Psoas muscle (tissue), 7 donors: ENCODE measurements at regions not wholly inside any gene's neighbourhood (a gene's known extent, or its start where the extent isn't known, plus 50 kb on each side); places are given as distances from the start of the nearest gene placed in this dataset.

Experiments
- ATAC-seq, 4 donors: fragments of 200-7000 bp; cut with Tn5 transposase; one replicate each; pipeline ENCODE4 v1.9.1; 2020; ENCODE audit warnings: moderate library complexity in 3 of 4, mild to moderate bottlenecking in 2 of 4
- DNase-seq, 2 donors: peaks; one replicate each; pipeline ENCODE4 v3.0.0-alpha.2; 2020
- H3K27ac ChIP-seq: fragments of 200-600 bp; one replicate; pipeline ENCODE4 v1.8.0; 2022
- H3K27me3 ChIP-seq, 3 donors: fragments of 200-600 bp in 1 of 3; one replicate each; pipeline versions ENCODE4 v1.6.1 to v1.8.0; 2013 to 2022; ENCODE audit warnings: low read length in 2 of 3, mild to moderate bottlenecking in 2 of 3, moderate library complexity in 1 of 3; ENCODE audit not compliant: insufficient read depth in 3 of 3
- H3K36me3 ChIP-seq, 2 donors: fragments of 200-600 bp in 1 of 2; one replicate each; pipeline versions ENCODE4 v1.6.1 to v1.8.0; 2013 to 2022; ENCODE audit warnings: low read depth in 1 of 2, mild to moderate bottlenecking in 1 of 2, moderate library complexity in 1 of 2; ENCODE audit not compliant: insufficient read depth in 1 of 2
- H3K4me1 ChIP-seq: fragments of 200-600 bp; one replicate; pipeline ENCODE4 v1.8.0; 2022
- H3K4me3 ChIP-seq: fragments of 200-600 bp; one replicate; pipeline ENCODE4 v1.8.0; 2022; ENCODE audit warnings: mild to moderate bottlenecking
- H3K9me3 ChIP-seq: fragments of 200-600 bp; one replicate; pipeline ENCODE4 v1.8.0; 2022
- WGBS, 3 donors: extraction: QIAGEN DNeasy Blood & Tissue Kit; methylation state at CpG; one replicate each; pipeline versions ENCODE4 v1.1.6 to v1.1.7; 2013; 5-methylcytosine and 5-hydroxymethylcytosine counted together
- intact Hi-C, 2 donors: fragments of 100-400 bp; cut with DNase I; formaldehyde crosslinking; loops; one replicate each; pipeline versions ENCODE4 v1.11.0 to v1.14.2; 2022
- TF ChIP-seq, protein P1 (sequence below): fragments of 200-600 bp; IDR thresholded peaks from one replicate; pipeline ENCODE4 v1.8.0; 2022; ENCODE audit warnings: antibody characterized with exemption
- donor health status: healthy with polysubstance abuse.
- donor health status: DM: no; HTN: no; CAD: no; lungs with moderate emphysema.
- donor health status: Bipolar disorder and iron deficiency.
- donor health status: healthy.
- donor health status: DM: yes; HTN: yes; CAD: no.
- donor health status: DM: no; HTN: no; CAD: no.
- donor health status: DM: yes; HTN: yes; CAD: no.

DNA sequence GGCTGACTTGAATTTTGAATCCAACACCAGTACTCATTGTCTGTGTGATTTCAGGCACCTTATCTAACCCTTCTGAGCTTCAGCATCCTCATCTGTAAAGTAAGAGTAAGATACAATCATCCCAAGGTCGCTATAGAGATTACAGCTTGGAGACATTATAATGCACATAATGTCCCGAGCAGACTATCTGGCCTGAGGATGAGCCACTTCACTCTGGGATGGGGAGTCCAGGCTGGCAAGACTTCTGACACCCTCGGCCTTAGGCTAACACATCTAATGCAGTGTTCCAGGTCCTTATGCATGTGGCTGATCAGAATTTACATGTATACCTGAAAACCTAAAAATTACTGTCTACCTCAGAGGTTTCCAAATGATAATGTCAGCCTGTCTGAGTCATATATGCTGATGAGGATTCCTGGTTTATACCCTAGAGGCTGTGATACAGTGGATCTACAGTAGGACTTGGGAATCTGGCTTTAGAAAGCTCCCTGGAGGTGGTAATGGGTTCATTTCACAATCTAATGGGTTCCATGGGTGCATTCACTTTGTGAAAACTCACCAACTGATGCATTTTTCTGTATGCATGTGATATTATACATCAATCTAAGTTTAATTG lies 229.0 kb upstream of the SLCO3A1 start:
- DNase-seq: no peak

DNA sequence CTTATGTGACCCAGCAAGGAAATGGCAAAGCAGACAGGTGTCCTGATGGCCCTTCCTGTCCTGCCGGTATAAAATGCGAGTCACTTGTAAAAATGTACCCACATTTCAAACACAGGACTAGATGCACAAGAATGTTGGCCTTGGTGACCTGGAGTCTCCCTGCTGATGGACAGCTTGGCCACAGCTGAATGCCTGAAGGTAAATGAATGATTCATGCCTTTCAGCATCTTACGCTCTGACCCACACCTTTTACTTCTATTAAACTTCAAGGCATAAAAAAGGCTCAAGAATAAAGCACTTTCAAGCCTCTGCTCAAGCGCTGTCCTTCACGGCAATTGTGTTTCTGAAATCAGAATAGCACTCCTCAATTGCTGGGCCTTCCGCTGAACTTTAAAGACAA lies 228.0 kb upstream of the SLCO3A1 start:
- ATAC-seq (no peak), DNase-seq (no peak)
- H3K4me1 ChIP-seq: peaks cover 8% of the 10 kb centered on the region
- H3K9me3 ChIP-seq: peaks cover 5% of the 10 kb centered on the region
- 83 to 85% (median 83%) methylated on average over 6 of the region's 6 CpGs for WGBS, 3 donors
- intact Hi-C loops: no loop called here
- H3K4me3 ChIP-seq: no peak overlapping the region
- TF ChIP-seq, protein P1, sequence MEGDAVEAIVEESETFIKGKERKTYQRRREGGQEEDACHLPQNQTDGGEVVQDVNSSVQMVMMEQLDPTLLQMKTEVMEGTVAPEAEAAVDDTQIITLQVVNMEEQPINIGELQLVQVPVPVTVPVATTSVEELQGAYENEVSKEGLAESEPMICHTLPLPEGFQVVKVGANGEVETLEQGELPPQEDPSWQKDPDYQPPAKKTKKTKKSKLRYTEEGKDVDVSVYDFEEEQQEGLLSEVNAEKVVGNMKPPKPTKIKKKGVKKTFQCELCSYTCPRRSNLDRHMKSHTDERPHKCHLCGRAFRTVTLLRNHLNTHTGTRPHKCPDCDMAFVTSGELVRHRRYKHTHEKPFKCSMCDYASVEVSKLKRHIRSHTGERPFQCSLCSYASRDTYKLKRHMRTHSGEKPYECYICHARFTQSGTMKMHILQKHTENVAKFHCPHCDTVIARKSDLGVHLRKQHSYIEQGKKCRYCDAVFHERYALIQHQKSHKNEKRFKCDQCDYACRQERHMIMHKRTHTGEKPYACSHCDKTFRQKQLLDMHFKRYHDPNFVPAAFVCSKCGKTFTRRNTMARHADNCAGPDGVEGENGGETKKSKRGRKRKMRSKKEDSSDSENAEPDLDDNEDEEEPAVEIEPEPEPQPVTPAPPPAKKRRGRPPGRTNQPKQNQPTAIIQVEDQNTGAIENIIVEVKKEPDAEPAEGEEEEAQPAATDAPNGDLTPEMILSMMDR: no peak
- H3K27me3 ChIP-seq: peaks cover 0 to 2% (median under 1%) of the 10 kb centered on the region in 3 donors
- H3K27ac ChIP-seq: no peak overlapping the region
- H3K36me3 ChIP-seq: no peaks in the 10 kb centered on the region

More for the DNA sequence above, 229.0 kb upstream of the SLCO3A1 start:
- no peak for ATAC-seq
- TF ChIP-seq, protein P1: no peak
- Histone ChIP-seq H3K27me3 (peaks cover 0 to 3% (median 2%) of the 10 kb centered on the region in 3 donors), H3K4me1 (peaks cover 8% of the 10 kb centered on the region), H3K27ac (no peak overlapping the region), H3K36me3 (no peaks in the 10 kb centered on the region), H3K9me3 (peaks cover 5% of the 10 kb centered on the region), H3K4me3 (no peak overlapping the region)
- WGBS, 3 donors: 82 to 85% (median 82%) methylated on average over 3 of the region's 3 CpGs
- intact Hi-C loops: no loop called here

DNA sequence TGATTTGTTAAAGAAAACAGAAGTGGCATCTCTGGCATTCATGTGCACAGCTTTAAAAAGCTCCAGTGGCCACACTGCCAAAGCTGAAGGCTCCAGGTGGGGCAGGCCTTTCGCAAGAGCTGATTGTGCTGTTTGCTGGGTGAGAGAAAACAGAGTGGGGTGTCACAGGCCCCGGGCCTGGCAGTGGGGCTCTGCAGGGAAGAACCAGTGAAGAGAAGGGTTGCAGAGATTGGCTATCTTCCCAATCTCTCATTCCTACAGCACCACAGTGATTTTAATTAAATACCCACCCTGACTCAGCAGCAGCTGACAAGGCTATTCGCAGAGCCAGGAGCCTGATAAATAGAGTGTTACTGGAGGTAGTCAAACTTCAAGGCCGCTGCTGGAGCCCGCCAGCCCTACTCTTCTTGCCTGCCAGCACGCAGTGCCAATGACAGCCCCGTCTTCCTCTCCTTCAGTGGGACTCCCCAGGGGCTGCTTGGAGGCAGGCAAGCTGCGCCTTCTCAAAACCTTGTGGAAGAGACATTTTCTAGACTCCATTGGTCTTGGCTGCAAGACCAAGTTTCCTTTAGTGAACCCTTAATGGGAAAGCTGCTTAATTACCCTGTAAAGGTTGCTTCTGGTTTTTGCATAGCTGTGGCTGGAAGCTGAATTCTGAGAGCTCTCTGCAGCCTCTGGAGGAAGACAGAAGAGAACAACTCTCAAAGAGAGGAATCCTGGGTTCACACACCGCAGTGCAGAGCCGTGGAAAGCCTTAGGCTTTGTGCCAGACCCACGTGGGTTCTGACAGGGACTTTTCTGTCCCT lies 225.8 kb upstream of the SLCO3A1 start:
- Histone ChIP-seq H3K27me3 (no peaks in the 10 kb centered on the region), H3K27ac (peak overlapping the region; percentile 73), H3K36me3 (no peaks in the 10 kb centered on the region), H3K4me3 (no peak overlapping the region), H3K9me3 (peaks cover 5% of the 10 kb centered on the region), H3K4me1 (peaks cover 8% of the 10 kb centered on the region)
- WGBS, 3 donors: 35 to 52% (median 45%) methylated on average over 11 of the region's 11 CpGs
- peak in 1 of 2 donors; percentile 36 for DNase-seq
- TF ChIP-seq, protein P1: no peak
- ATAC-seq: peak; percentile 78 to 88 (median 82)
- intact Hi-C loops: no loop called here

DNA sequence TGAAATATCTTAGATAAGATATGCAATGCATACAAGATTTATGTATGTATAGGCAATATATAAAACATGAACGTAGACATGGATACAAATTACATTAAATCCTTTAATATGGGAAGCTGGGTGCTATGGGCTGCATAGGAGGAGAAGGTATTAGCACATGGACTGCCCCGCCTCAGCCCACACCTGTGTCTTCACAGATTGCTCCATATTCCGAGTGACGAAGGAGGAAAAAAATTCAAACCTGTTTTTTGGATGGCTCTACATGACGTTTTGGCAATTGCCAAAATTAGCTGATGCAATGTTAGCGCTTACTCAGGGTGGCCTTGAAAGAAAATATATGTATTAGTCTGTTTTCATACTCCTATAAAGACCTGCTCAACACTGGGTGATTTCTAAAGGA lies 223.4 kb upstream of the SLCO3A1 start:
- no peaks in the 10 kb centered on the region for H3K27me3 ChIP-seq
- TF ChIP-seq, protein P1: no peak
- no peaks in the 10 kb centered on the region for H3K36me3 ChIP-seq
- 78 to 84% (median 80%) methylated on average over 6 of the region's 6 CpGs for WGBS, 3 donors
- H3K4me1 ChIP-seq: peaks cover 8% of the 10 kb centered on the region
- no peak overlapping the region for H3K4me3 ChIP-seq
- no peak for DNase-seq
- intact Hi-C loops: no loop called here
- peaks cover 5% of the 10 kb centered on the region for H3K9me3 ChIP-seq
- H3K27ac ChIP-seq: no peak overlapping the region
- no peak for ATAC-seq
